Thyroid gland (tissue), 4 donors: ENCODE measurements at regions not wholly inside any gene's neighbourhood (a gene's known extent, or its start where the extent isn't known, plus 50 kb on each side); places are given as distances from the start of the nearest gene placed in this dataset.

ENCODE experiments used
- DNase-seq, 2 donors: peaks; one replicate each; pipeline ENCODE4 v3.0.0-alpha.2; 2019
- H3K27ac ChIP-seq, 3 donors: fragments of 200-600 bp; sonication (generic); 1 replicate in 2 of 3; 2 replicates in 1 of 3; pipeline ENCODE4 v1.5.1; 2016 to 2019; ENCODE audit warnings: mild to moderate bottlenecking in 1 of 3, moderate library complexity in 1 of 3
- H3K27me3 ChIP-seq: fragments of 200-600 bp; sonication (generic); one replicate; pipeline ENCODE4 v1.5.1; 2019
- H3K36me3 ChIP-seq, 2 donors: fragments of 200-600 bp; sonication (generic); one replicate each; pipeline ENCODE4 v1.5.1; 2016 to 2019
- H3K4me1 ChIP-seq, 2 donors: fragments of 200-600 bp; sonication (generic); one replicate each; pipeline ENCODE4 v1.5.1; 2017 to 2019
- H3K4me3 ChIP-seq, 3 donors: fragments of 200-600 bp; sonication (generic); replicated peaks in 1 of 3; 1 replicate in 2 of 3; 2 replicates in 1 of 3; pipeline ENCODE4 v1.5.1; 2016; ENCODE audit warnings: mild to moderate bottlenecking in 1 of 3
- H3K9me3 ChIP-seq: fragments of 200-600 bp; sonication (generic); one replicate; pipeline ENCODE4 v1.5.1; 2017
- CTCF ChIP-seq, 6 experiments: fragments of 200-600 bp in 3 of 6; fragments of 450-650 bp in 3 of 6; sonication (generic) in 3 of 6; IDR thresholded peaks; one replicate each; pipeline ENCODE4 v1.5.1; 2016 to 2019; ENCODE audit warnings: antibody characterized with exemption in 6 of 6, mild to moderate bottlenecking in 2 of 6, inconsistent platforms in 1 of 6, moderate library complexity in 1 of 6
- POLR2A ChIP-seq, 2 donors: fragments of 450-650 bp; IDR thresholded peaks; one replicate each; pipeline ENCODE4 v1.6.1; 2017; ENCODE audit warnings: antibody characterized with exemption in 2 of 2, mild to moderate bottlenecking in 2 of 2, moderate library complexity in 1 of 2
- WGBS, 2 donors: methylation state at CpG; one replicate each; pipeline ENCODE4 v1.1.5; 2017; 5-methylcytosine and 5-hydroxymethylcytosine counted together
- intact Hi-C: fragments of 100-400 bp; cut with DNase I; formaldehyde crosslinking; loops from one replicate; pipeline ENCODE4 v1.15.1; 2023

GRCh38 chr17:79452706-79453105, 158.1 kb downstream of the RBFOX3 start:
- 71 to 78% methylated on average over 7 to 11 of the region's 11 CpGs for WGBS, 2 donors
- Histone ChIP-seq H3K27ac (no peak overlapping the region), H3K9me3 (no peaks in the 10 kb centered on the region), H3K4me3 (no peak overlapping the region), H3K4me1 (no peaks in the 10 kb centered on the region), H3K36me3 (no peaks in the 10 kb centered on the region), H3K27me3 (no peaks in the 10 kb centered on the region)
- DNase-seq, result no peak
- TF ChIP-seq CTCF (IDR thresholded peaks at IDR 0.05) (no peak), POLR2A (IDR thresholded peaks at IDR 0.05) (no peak)
- intact Hi-C loops, result no loop called here

- no peaks in the 10 kb centered on the region for H3K27me3 ChIP-seq
- H3K9me3 ChIP-seq, result no peaks in the 10 kb centered on the region
- 81 to 87% methylated on average over 7 of the region's 7 CpGs for WGBS, 2 donors
- no peak overlapping the region for H3K4me3 ChIP-seq
- H3K4me1 ChIP-seq, result no peaks in the 10 kb centered on the region
- TF ChIP-seq POLR2A (IDR thresholded peaks at IDR 0.05) (no peak), CTCF (IDR thresholded peaks at IDR 0.05) (no peak)
- H3K27ac ChIP-seq, result no peak overlapping the region
- DNase-seq, result no peak
- intact Hi-C loops, result no loop called here
- no peaks in the 10 kb centered on the region for H3K36me3 ChIP-seq
Observed at GRCh38 chr17:79451167-79451566, 159.7 kb downstream of the RBFOX3 start.

DNA sequence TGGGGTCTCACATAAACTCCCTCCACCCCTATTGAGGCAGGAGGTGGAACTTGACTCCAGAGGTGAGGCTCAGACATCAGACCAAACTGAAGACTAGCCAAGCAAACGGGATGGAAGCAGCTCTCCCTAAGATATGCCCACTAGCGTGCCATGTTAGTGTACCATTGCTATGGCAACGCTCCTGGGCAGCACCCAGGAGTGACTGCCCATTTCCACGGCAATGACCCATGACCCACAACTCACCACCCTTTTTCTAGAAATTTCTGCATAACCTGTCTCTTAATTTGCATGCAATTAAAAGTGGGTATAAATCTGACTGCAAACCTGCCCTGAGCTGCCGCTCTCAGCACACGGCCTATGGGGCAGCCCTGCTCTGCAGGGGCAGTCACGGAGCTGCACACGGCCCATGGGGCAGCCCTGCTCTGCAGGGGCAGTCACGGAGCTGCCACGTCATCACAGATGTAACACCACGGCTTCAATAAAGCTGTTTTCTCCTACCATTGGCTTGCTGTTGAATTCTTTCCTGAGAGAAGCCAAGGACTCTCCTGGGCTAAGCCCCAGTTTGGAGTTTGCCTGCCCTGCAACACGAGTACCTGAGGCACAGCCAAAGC, 164.3 kb downstream of the RBFOX3 start:
- DNase-seq, result no peak
- 81 to 85% methylated on average over 9 to 12 of the region's 12 CpGs for WGBS, 2 donors
- intact Hi-C loops, result no loop called here
- Histone ChIP-seq H3K27me3 (no peaks in the 10 kb centered on the region), H3K27ac (no peak overlapping the region), H3K4me3 (no peak overlapping the region), H3K9me3 (no peaks in the 10 kb centered on the region), H3K4me1 (no peaks in the 10 kb centered on the region), H3K36me3 (no peaks in the 10 kb centered on the region)
- no peak for TF ChIP-seq POLR2A (IDR thresholded peaks at IDR 0.05)
- no peak for TF ChIP-seq CTCF (IDR thresholded peaks at IDR 0.05)

- WGBS, 2 donors, result 56 to 78% methylated on average over 2 to 4 of the region's 4 CpGs
- Histone ChIP-seq H3K36me3 (no peaks in the 10 kb centered on the region), H3K4me1 (no peaks in the 10 kb centered on the region), H3K27ac (no peak overlapping the region), H3K27me3 (no peaks in the 10 kb centered on the region), H3K4me3 (no peak overlapping the region), H3K9me3 (no peaks in the 10 kb centered on the region)
- intact Hi-C loops, result no loop called here
- TF ChIP-seq CTCF (IDR thresholded peaks at IDR 0.05) (no peak), POLR2A (IDR thresholded peaks at IDR 0.05) (no peak)
- DNase-seq, result no peak
Observed at GRCh38 chr17:79444198-79444597, 166.7 kb downstream of the RBFOX3 start.

DNA sequence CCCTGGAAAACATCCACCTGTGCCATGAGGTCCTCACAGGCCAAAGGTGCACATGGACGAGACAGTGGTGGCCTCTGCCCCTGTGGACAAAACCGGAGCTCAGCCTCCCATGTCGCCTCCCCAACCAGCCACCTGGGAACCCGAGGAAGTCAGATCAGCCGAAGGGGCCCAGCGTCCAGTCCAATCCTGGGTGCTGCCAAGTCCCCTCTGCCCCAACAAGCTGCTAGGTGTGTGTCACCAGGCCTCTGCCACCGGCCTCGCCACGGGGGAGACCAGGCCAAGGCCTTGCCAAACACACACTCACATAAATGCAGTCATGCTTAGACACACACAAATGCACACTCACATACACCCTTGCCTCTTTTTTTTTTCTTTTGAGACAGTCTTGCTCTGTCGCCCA, 167.8 kb downstream of the RBFOX3 start:
- TF ChIP-seq CTCF (IDR thresholded peaks at IDR 0.05) (no peak), POLR2A (IDR thresholded peaks at IDR 0.05) (no peak)
- intact Hi-C loops, result no loop called here
- Histone ChIP-seq H3K27me3 (no peaks in the 10 kb centered on the region), H3K27ac (no peak overlapping the region), H3K4me1 (no peaks in the 10 kb centered on the region), H3K36me3 (no peaks in the 10 kb centered on the region), H3K4me3 (no peak overlapping the region), H3K9me3 (no peaks in the 10 kb centered on the region)
- 68 to 82% methylated on average over 6 to 10 of the region's 10 CpGs for WGBS, 2 donors
- no peak for DNase-seq
